Naive B cell (primary cell): ENCODE measurements at regions not wholly inside any gene's neighbourhood (a gene's known extent, or its start where the extent isn't known, plus 50 kb on each side); places are given as distances from the start of the nearest gene placed in this dataset.

Source experiments
- ATAC-seq, 2 donors: fragments of 150-1000 bp; cut with Tn5 transposase; 2 replicates each; pipeline ENCODE4 v1.10.0; 2021; ENCODE audit warnings: low read depth in 2 of 2, mild to moderate bottlenecking in 2 of 2, moderate library complexity in 2 of 2
- DNase-seq: peaks from one replicate; pipeline ENCODE4 v3.0.0; 2022
- H3K27ac Mint-ChIP-seq, 6 donors: one replicate each; pipeline ENCODE4 v1.8.0; 2020 to 2022; ENCODE audit warnings: mild to moderate bottlenecking in 6 of 6, mixed read lengths in 6 of 6, moderate library complexity in 5 of 6, inconsistent platforms in 2 of 6
- H3K27me3 Mint-ChIP-seq, 3 donors: one replicate each; pipeline ENCODE4 v1.8.0; 2021 to 2022; ENCODE audit warnings: mixed read lengths in 3 of 3, mild to moderate bottlenecking in 1 of 3
- H3K36me3 Mint-ChIP-seq, 2 donors: one replicate each; pipeline ENCODE4 v1.8.0; 2020 to 2022; ENCODE audit warnings: mixed read lengths in 2 of 2, inconsistent platforms in 1 of 2, mild to moderate bottlenecking in 1 of 2
- H3K4me1 Mint-ChIP-seq, 3 donors: one replicate each; pipeline ENCODE4 v1.8.0; 2020 to 2022; ENCODE audit warnings: mixed read lengths in 3 of 3, inconsistent platforms in 1 of 3, mild to moderate bottlenecking in 1 of 3, moderate library complexity in 1 of 3
- H3K4me3 Mint-ChIP-seq, 8 donors: one replicate each; pipeline ENCODE4 v1.8.0; 2020 to 2022; ENCODE audit warnings: mild to moderate bottlenecking in 8 of 8, mixed read lengths in 8 of 8, moderate library complexity in 8 of 8, inconsistent platforms in 2 of 8
- H3K9me3 Mint-ChIP-seq, 7 donors: one replicate each; pipeline ENCODE4 v1.8.0; 2020 to 2022; ENCODE audit warnings: mixed read lengths in 7 of 7, mild to moderate bottlenecking in 5 of 7, inconsistent platforms in 2 of 7, moderate library complexity in 1 of 7

DNA sequence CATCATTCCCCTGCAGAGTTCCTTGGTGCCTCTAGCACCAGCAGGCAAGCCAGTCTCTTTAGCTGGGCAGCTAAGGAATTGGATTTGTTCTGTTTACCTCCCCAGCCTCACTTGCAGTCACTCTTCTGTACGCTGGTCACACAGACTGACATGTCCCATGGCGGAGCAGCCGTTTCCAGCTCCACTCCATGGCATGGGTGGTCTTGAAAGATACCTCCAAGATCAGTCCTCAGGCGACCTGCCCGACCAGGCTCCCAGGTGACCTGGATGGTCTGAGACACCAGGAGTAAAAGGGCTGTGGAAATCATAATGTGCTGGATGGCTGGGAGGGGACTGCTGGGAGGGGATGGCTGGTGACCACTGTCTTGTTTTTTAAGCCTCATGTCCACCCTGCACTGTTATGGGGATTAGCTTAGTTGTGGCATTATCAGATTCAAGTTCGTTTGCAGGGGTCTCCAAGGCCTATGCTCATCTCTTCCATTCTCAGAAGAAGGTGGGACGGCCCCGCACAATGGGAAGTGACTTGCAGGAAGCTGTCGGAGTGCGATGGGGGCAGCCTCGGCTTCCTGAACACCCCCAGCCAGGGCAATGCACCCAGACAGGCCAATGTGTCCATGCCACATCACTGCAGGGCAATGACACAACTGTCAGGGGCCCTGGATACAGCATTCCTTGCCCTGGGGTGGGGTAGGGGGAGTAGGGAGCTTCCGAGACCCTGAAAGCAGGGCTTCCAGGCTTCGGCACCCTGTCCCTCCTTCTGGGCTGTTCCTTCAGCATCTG lies 156.1 kb upstream of the MYCN start:
- ATAC-seq (no peak), DNase-seq (no peak)
- H3K4me1 Mint-ChIP-seq: no peaks in the 10 kb centered on the region
- peaks cover 0 to 11% (median 2%) of the 10 kb centered on the region in 7 donors for H3K9me3 Mint-ChIP-seq
- H3K4me3 Mint-ChIP-seq: no peak overlapping the region
- H3K27me3 Mint-ChIP-seq: peaks cover 6 to 17% (median 14%) of the 10 kb centered on the region in 3 donors
- no peaks in the 10 kb centered on the region for H3K36me3 Mint-ChIP-seq
- H3K27ac Mint-ChIP-seq: no peak overlapping the region

DNA sequence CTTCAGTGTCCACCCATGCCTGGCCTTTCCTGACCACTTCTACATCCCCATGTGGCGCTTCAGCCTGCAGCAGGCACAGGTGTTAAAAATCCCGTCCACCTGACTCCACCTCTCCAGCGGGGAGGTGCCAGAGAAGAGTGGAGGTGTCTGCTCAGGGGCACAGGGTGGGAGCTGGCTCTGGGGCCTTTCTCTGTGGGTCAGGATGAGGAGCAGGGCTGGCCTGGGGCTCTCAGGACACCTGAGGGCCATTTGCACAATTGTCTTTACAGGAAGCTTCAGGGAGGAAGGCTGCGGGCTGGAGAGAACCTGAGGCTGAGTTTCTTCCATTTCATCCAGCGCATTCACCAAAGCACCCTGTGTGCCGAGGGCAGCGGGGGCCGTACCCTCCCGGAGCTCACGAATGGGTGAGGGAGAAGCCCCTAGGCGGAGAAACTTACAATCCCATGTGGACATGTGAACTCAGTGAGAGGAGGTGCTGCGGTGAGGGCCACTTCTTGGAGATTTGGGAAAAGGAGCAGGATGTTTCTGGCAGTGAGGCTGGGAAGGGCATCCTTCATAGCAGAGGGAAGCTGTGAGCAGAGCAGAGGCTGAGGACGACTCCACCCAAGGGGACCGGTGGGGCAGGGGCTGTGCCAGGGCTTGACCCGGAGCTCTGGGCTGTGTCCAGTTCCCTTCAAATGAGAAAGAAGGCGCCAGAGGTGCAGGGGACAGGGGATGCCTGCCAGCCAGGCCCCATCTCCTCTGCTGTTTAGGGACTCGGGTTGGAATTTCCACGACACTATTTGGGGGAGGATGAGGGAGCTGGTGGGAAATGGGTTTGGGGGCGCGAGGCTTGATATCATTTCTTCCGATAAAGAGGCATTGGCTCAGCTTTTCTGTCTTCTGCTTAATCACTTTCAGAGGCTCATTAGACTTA lies 155.2 kb upstream of the MYCN start:
- H3K27ac Mint-ChIP-seq: no peak overlapping the region
- peaks cover 0 to 11% (median 2%) of the 10 kb centered on the region in 7 donors for H3K9me3 Mint-ChIP-seq
- DNase-seq (no peak), ATAC-seq (no peak)
- H3K27me3 Mint-ChIP-seq: peaks cover 6 to 17% (median 14%) of the 10 kb centered on the region in 3 donors
- no peaks in the 10 kb centered on the region for H3K4me1 Mint-ChIP-seq
- no peaks in the 10 kb centered on the region for H3K36me3 Mint-ChIP-seq
- H3K4me3 Mint-ChIP-seq: no peak overlapping the region

DNA sequence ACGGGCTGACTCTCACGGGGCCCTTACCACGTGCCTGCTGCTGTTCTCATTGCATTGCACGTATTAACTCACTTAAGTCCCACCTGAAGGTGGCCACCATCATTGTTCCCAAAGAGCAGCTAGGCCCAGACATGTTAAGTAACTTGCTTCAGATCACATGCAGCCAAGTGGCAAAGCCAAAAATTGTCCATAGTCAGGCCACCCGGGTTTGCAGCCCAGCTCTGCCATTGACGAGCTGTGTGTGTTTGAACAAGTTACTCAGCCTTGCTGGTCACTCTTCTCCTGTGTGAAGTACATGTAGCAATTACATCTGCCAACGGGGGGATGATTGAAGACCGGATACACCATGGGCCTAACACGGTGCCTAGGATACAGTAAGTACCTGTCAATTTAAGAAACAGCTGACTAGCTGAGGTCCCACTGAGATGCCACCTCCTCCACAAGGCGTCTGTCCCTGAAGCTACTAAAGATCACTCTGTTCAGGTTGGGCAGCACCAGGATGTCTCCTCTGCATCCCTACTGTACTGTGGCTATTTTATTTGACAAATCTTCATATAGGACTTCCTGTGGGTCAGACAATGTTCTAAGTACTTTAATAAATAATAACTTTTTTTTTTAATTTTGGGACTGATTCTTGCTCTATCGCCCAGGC lies 154.2 kb upstream of the MYCN start:
- H3K36me3 Mint-ChIP-seq: no peaks in the 10 kb centered on the region
- no peaks in the 10 kb centered on the region for H3K4me1 Mint-ChIP-seq
- no peak overlapping the region for H3K27ac Mint-ChIP-seq
- no peak overlapping the region for H3K4me3 Mint-ChIP-seq
- peaks cover 6 to 17% (median 7%) of the 10 kb centered on the region in 3 donors for H3K27me3 Mint-ChIP-seq
- DNase-seq (no peak), ATAC-seq (no peak)
- peaks cover 0 to 5% (median 2%) of the 10 kb centered on the region in 7 donors for H3K9me3 Mint-ChIP-seq

DNA sequence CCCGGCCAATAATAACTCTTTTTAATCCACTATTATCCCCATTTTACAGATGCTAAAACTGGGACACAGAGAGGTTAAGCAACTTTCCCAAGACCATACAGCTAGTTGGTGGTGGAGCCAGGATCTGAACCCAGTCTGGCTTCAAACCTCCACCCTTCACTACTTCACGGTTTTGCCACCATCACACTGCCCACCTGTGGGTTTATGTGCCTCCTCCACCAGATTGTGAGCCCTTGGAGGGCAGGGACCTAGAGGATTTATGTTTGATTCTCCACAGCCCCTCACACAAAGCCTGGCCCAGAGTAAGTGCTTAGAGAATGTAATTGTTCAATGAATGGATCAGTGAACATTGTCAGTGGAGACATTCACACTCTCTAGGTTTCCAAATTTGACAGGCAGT lies 153.4 kb upstream of the MYCN start:
- Mint-ChIP-seq H3K9me3 (peaks cover 0 to 5% (median 2%) of the 10 kb centered on the region in 7 donors), H3K27ac (no peak overlapping the region), H3K27me3 (peaks cover 5 to 17% (median 6%) of the 10 kb centered on the region in 3 donors), H3K4me3 (no peak overlapping the region), H3K4me1 (no peaks in the 10 kb centered on the region), H3K36me3 (no peaks in the 10 kb centered on the region)
- DNase-seq (no peak), ATAC-seq (no peak)

DNA sequence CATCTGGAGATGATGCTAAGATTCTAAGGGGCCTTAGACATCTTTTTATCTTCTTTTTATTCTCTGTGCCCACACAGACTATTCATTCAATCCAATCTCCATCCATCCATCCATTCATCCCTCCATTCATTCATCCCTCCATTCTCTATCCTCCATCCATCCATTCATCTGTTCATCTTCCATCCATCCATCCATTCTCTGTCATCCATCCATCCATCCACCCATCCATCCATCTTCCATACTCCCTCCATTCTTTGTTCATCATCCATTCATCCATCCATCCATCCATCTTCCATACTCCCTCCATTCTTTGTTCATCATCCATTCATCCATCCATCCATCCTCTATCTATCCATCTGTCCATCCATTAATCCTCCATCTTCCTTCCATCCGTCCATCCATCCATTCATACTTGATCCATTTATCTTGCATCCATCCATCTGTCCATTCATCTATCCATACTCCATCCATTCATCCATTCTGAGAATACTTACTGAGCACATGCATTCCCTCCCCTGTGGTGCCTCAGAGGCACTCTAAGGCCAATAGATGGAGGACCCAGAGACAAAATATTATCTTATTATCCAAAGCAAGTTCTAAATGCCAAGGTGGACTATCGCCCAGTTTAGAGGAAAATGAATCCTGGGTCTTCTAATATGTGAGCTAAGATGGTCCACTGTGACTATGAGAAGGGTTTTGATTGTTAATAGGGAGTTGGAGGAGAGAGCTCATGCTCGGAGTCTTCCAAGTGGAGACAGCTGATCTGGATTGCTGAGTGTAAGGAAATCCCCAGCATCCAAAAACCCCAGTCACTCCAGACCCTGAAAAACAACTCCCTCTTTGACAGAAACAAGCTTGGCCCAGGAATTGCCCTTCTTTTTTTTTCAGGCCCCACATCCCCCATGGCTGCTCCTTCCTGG lies 152.6 kb upstream of the MYCN start:
- no peak for ATAC-seq
- Mint-ChIP-seq H3K36me3 (no peaks in the 10 kb centered on the region), H3K4me1 (no peaks in the 10 kb centered on the region)

DNA sequence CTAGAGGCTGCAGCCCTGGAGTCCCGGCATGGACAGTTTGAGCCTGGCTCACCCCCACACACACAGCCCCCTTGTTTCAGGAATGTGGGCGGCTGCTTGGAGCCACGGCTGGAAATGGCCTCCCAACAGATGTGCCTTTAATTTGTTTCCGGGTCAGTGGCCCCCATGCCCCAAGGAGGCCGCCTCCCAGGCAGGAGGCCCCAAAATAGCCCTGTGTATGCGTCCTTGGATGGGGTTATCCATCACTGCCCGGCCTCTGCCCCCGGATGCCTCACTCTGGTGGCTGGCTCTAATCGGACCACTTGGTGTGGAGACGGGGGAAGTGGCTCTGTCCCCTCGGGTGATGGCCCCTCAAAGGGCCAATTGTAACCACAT lies 151.9 kb upstream of the MYCN start:
- H3K36me3 Mint-ChIP-seq: no peaks in the 10 kb centered on the region
- H3K27me3 Mint-ChIP-seq: peaks cover 5 to 17% (median 6%) of the 10 kb centered on the region in 3 donors
- ATAC-seq (no peak), DNase-seq (no peak)
- H3K9me3 Mint-ChIP-seq: peaks cover 0 to 5% (median 2%) of the 10 kb centered on the region in 7 donors
- no peak overlapping the region for H3K27ac Mint-ChIP-seq
- H3K4me3 Mint-ChIP-seq: no peak overlapping the region
- no peaks in the 10 kb centered on the region for H3K4me1 Mint-ChIP-seq

More for the DNA sequence above, 152.6 kb upstream of the MYCN start:
- no peak overlapping the region for H3K4me3 Mint-ChIP-seq
- DNase-seq: no peak
- H3K27ac Mint-ChIP-seq: no peak overlapping the region
- H3K9me3 Mint-ChIP-seq: peaks cover 0 to 5% (median 2%) of the 10 kb centered on the region in 7 donors
- H3K27me3 Mint-ChIP-seq: peaks cover 5 to 17% (median 6%) of the 10 kb centered on the region in 3 donors

DNA sequence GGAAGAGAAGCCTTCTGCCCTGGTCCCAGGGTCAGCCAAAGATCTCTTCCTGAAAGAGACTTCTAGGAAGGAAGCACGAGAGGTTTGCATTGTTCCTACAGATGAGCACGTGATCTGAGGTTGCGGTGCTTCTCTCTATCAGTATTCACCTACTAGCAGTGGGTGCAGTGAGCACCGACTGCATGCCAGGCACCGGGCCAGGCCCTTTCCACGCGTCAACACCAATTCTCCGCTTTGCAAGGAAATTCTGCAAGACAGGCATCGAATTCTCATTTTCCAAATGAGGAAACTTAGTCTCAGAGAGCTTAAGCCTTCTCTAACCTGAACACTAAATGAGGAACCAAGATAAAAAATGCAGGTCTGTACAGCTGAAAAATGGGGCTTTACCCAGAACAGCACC lies 151.5 kb upstream of the MYCN start:
- DNase-seq: no peak
- H3K27me3 Mint-ChIP-seq: peaks cover 5 to 15% (median 6%) of the 10 kb centered on the region in 3 donors
- no peaks in the 10 kb centered on the region for H3K4me1 Mint-ChIP-seq

DNA sequence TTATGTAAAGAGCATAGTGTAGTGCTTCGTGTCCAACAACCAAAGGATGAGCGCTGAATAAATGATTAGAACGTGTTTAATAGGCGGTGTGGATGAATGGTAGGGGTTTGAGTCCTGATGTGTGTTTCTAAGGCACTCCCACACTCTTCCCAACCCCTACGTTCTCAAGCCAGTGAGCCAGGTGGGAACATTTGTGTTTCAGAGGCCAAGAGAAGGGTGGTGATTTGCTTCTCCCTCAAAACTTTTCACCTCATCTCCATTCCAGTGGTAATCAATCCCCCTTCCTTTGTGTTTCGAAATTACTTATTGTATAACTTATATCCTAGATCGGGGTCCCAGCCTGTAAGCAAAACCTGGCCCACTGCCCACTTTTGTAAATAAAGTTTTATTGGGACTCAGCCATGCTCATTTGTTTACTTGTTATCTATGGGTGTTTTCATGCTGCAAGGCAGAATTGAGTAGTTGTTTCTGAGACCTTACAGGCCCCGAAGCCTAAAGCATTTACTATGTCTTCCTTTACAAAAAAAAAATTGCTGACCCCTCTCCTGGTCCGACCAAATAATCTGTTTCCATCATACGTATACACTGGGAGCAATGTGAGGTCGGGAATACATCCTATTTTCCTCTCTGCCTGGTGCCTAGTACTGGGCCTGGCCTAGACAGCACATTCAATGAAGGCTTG lies 150.8 kb upstream of the MYCN start:
- Mint-ChIP-seq H3K4me3 (no peak overlapping the region), H3K27me3 (peaks cover 5 to 12% (median 6%) of the 10 kb centered on the region in 3 donors), H3K4me1 (no peaks in the 10 kb centered on the region), H3K9me3 (peaks cover 0 to 5% (median 2%) of the 10 kb centered on the region in 7 donors), H3K27ac (peak overlapping the region in 1 of 6 donors; percentile 87), H3K36me3 (no peaks in the 10 kb centered on the region)
- no peak for DNase-seq
- ATAC-seq: no peak

More for the DNA sequence above, 151.5 kb upstream of the MYCN start:
- no peak for ATAC-seq
- H3K4me3 Mint-ChIP-seq: no peak overlapping the region
- H3K36me3 Mint-ChIP-seq: no peaks in the 10 kb centered on the region
- H3K9me3 Mint-ChIP-seq: peaks cover 0 to 5% (median 2%) of the 10 kb centered on the region in 7 donors
- no peak overlapping the region for H3K27ac Mint-ChIP-seq

DNA sequence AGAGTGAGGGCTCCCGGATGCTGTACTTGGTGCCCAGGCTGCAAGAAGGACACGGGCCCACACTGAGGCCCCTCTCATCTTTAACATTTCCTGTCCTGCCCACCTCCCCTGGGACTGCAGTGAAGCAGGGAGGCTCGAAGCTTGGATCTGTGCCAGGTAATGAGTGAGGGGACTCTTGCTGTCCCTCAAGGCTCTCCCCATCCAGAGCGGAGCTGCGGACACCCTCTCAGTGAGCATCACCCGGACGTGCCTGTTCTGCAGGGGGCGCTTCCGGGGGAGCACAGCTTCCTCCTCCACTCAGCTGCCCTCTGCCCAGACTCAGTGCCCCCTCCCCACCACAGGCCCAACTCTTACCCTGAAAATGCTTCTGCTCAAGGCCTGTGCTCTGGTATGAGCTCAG lies 150.0 kb upstream of the MYCN start:
- Mint-ChIP-seq H3K27ac (no peak overlapping the region), H3K4me1 (no peaks in the 10 kb centered on the region), H3K9me3 (peaks cover 0 to 5% (median 2%) of the 10 kb centered on the region in 7 donors), H3K27me3 (peaks cover 5 to 12% (median 6%) of the 10 kb centered on the region in 3 donors), H3K4me3 (no peak overlapping the region), H3K36me3 (no peaks in the 10 kb centered on the region)
- ATAC-seq (no peak), DNase-seq (no peak)

DNA sequence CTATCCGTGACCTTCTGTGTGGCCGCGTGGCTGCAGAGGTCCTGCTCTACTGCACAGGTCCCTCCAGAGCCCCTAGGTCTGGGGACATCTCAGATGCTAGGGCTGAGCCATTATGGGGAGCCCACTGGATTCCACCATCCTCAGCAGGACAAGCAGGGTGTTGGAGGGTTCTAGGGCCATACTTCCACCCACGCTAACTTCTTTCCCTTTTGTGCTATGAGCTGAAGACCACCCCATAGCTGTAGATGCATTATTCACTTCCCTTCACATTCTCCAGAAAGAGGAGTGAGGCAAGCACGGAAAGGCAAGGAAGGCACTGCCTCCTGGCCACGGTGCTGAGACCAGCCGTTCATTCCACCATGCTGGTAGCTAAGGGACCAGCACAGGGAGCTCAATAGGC lies 149.5 kb upstream of the MYCN start:
- Mint-ChIP-seq H3K36me3 (no peaks in the 10 kb centered on the region), H3K4me1 (no peaks in the 10 kb centered on the region), H3K9me3 (peaks cover 0 to 5% (median 2%) of the 10 kb centered on the region in 7 donors), H3K4me3 (no peak overlapping the region), H3K27me3 (peaks cover 5 to 10% (median 6%) of the 10 kb centered on the region in 3 donors), H3K27ac (no peak overlapping the region)
- no peak for ATAC-seq
- DNase-seq: no peak

DNA sequence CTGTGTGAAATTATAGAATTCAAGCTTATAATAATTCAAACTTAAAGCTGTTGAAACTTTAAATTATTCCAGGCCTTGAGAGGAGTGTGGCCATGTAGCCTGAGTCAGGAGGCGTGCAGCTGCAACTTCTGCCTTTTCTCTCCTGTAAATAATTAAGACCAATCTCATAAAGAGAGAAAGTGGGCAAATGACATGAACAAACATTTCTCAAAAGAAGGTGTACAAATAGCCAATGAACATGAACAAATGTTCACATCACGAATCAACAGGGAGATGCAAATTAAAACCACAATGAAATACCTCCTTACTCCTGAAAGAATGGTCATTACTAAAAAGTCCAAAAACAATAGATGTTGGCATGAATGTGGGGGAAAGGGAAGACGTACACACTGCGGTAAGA lies 149.1 kb upstream of the MYCN start:
- no peaks in the 10 kb centered on the region for H3K4me1 Mint-ChIP-seq
- no peaks in the 10 kb centered on the region for H3K36me3 Mint-ChIP-seq
- DNase-seq: no peak
- peaks cover 5 to 10% (median 6%) of the 10 kb centered on the region in 3 donors for H3K27me3 Mint-ChIP-seq
- ATAC-seq: no peak
- H3K9me3 Mint-ChIP-seq: peaks cover 0 to 5% (median 2%) of the 10 kb centered on the region in 7 donors
- no peak overlapping the region for H3K27ac Mint-ChIP-seq
- H3K4me3 Mint-ChIP-seq: no peak overlapping the region

DNA sequence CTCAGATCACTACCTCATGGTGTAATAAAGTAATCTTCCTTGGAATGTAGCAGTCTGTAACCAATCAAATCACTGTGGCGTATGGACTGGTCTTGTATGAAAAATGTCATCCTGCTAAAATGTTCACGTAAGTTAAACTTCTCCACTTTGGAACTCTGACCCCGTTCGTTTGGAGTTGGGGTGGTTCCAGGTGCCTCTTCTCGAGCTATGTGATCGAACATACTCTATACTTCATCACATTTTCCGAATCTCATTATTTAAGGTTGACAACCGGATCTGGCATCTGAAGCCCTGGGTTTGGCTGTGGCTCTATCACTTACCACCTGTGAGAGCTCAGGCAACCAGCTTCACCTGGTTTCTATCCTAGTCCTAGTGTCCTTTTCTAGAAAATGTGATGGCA lies 148.0 kb upstream of the MYCN start:
- H3K27ac Mint-ChIP-seq: no peak overlapping the region
- H3K36me3 Mint-ChIP-seq: no peaks in the 10 kb centered on the region
- peaks cover 0 to 5% (median 2%) of the 10 kb centered on the region in 7 donors for H3K9me3 Mint-ChIP-seq
- ATAC-seq (no peak), DNase-seq (no peak)
- peaks cover 5 to 10% (median 6%) of the 10 kb centered on the region in 3 donors for H3K27me3 Mint-ChIP-seq
- H3K4me3 Mint-ChIP-seq: no peak overlapping the region
- no peaks in the 10 kb centered on the region for H3K4me1 Mint-ChIP-seq
